Fibroblast of pulmonary artery (primary cell): ENCODE measurements at regions not wholly inside any gene's neighbourhood (a gene's known extent, or its start where the extent isn't known, plus 50 kb on each side); places are given as distances from the start of the nearest gene placed in this dataset.
"Not testable (repeated sequence)": the region's sequence is repeated elsewhere in the genome, so short reads cannot be mapped to it uniquely, and the experiment has no call there.

Source experiments
- DNase-seq: peaks from one replicate; pipeline ENCODE4 v3.0.0-alpha.2; 2010; ENCODE audit warnings: low read depth
- H3K4me3 ChIP-seq: replicated peaks from 2 replicates; pipeline ENCODE4 v1.5.1; 2011; ENCODE audit warnings: low read depth, mild to moderate bottlenecking, control low read depth, low read length, moderate library complexity
- CTCF ChIP-seq: IDR thresholded peaks from 2 replicates; pipeline ENCODE4 v1.5.1; 2011; ENCODE audit warnings: mild to moderate bottlenecking, control low read depth, low read length, inconsistent platforms; ENCODE audit errors: missing control alignments

GRCh38 chr17:16880843-16881230 lies 91.1 kb downstream of the TNFRSF13B start:
- TF ChIP-seq CTCF, result no peak
- no peak for DNase-seq
- H3K4me3 ChIP-seq, result no peak overlapping the region

- TF ChIP-seq CTCF, result no peak
- no peak for DNase-seq
- no peak overlapping the region for H3K4me3 ChIP-seq
Observed at GRCh38 chr17:16880121-16880842, 91.6 kb downstream of the TNFRSF13B start.

- TF ChIP-seq CTCF, result no peak
- H3K4me3 ChIP-seq, result no peak overlapping the region
- DNase-seq, result no peak
Observed at GRCh38 chr17:16879686-16880085, 92.2 kb downstream of the TNFRSF13B start.

GRCh38 chr17:16878606-16879005 lies 93.3 kb downstream of the TNFRSF13B start:
- H3K4me3 ChIP-seq, result no peak overlapping the region
- DNase-seq, result no peak
- no peak for TF ChIP-seq CTCF

GRCh38 chr17:16878084-16878483 lies 93.8 kb downstream of the TNFRSF13B start:
- H3K4me3 ChIP-seq, result no peak overlapping the region
- DNase-seq, result no peak
- no peak for TF ChIP-seq CTCF

- no peak for TF ChIP-seq CTCF
- no peak for DNase-seq
- H3K4me3 ChIP-seq, result no peak overlapping the region
Observed at GRCh38 chr17:16877099-16877498, 94.8 kb downstream of the TNFRSF13B start.

- no peak for TF ChIP-seq CTCF
- DNase-seq, result no peak
- no peak overlapping the region for H3K4me3 ChIP-seq
Observed at GRCh38 chr17:16875662-16876061, 96.3 kb downstream of the TNFRSF13B start.

GRCh38 chr17:16874216-16874615 lies 97.7 kb downstream of the TNFRSF13B start:
- DNase-seq, H3K4me3 ChIP-seq: not testable (repeated sequence)
